Stimulated activated CD4-positive, alpha-beta T cell treated with anti-CD3 and anti-CD28 coated beads, TNF-alpha, amount 100 ng/mL, for 24 hours (primary cell): ENCODE measurements at regions not wholly inside any gene's neighbourhood (a gene's known extent, or its start where the extent isn't known, plus 50 kb on each side); places are given as distances from the start of the nearest gene placed in this dataset.

ENCODE experiments used
- DNase-seq, 3 experiments: peaks; one replicate each; pipeline ENCODE4 v3.0.0-alpha.2; 2020; ENCODE audit warnings: low read depth in 3 of 3

- DNase-seq = no peak
Measured at GRCh38 chr9:16155878-16156277, 603.0 kb downstream of the CCDC171 start.

GRCh38 chr9:16157216-16157615, 604.4 kb downstream of the CCDC171 start:
- no peak for DNase-seq

- DNase-seq = no peak
Measured at GRCh38 chr9:16157651-16158050, 604.8 kb downstream of the CCDC171 start.

- no peak for DNase-seq
Measured at GRCh38 chr9:16158093-16158492, 605.2 kb downstream of the CCDC171 start.

GRCh38 chr9:16161483-16161882, 608.6 kb downstream of the CCDC171 start:
- DNase-seq = no peak

- DNase-seq = no peak
Measured at GRCh38 chr9:16170119-16170518, 617.3 kb downstream of the CCDC171 start.

GRCh38 chr9:16171911-16172310, 619.1 kb downstream of the CCDC171 start:
- no peak for DNase-seq

GRCh38 chr9:16172796-16173195, 620.0 kb downstream of the CCDC171 start:
- no peak for DNase-seq

- no peak for DNase-seq
Measured at GRCh38 chr9:16174915-16175314, 622.1 kb downstream of the CCDC171 start.

- no peak for DNase-seq
Measured at GRCh38 chr9:16175461-16175860, 622.6 kb downstream of the CCDC171 start.

- DNase-seq = no peak
Measured at GRCh38 chr9:16178294-16178693, 625.5 kb downstream of the CCDC171 start.

- no peak for DNase-seq
Measured at GRCh38 chr9:16179566-16179965, 626.7 kb downstream of the CCDC171 start.

GRCh38 chr9:16180091-16180490, 627.2 kb downstream of the CCDC171 start:
- DNase-seq = no peak

- no peak for DNase-seq
Measured at GRCh38 chr9:16180546-16180945, 627.7 kb downstream of the CCDC171 start.

- no peak for DNase-seq
Measured at GRCh38 chr9:16181539-16181938, 628.7 kb downstream of the CCDC171 start.

- no peak for DNase-seq
Measured at GRCh38 chr9:16182784-16183183, 629.9 kb downstream of the CCDC171 start.

GRCh38 chr9:16184964-16185646, 632.3 kb downstream of the CCDC171 start:
- no peak for DNase-seq

- DNase-seq = no peak
Measured at GRCh38 chr9:16191191-16191590, 638.3 kb downstream of the CCDC171 start.

GRCh38 chr9:16191691-16192402, 639.0 kb downstream of the CCDC171 start:
- peak in 1 of 3 experiments; percentile 27 for DNase-seq

- no peak for DNase-seq
Measured at GRCh38 chr9:16192403-16193017, 639.7 kb downstream of the CCDC171 start.

GRCh38 chr9:16193066-16193465, 640.2 kb downstream of the CCDC171 start:
- no peak for DNase-seq

- DNase-seq = no peak
Measured at GRCh38 chr9:16196206-16196605, 643.4 kb downstream of the CCDC171 start.
